Activated naive CD8-positive, alpha-beta T cell treated with anti-CD3 and anti-CD28 coated beads, Interleukin-2, amount 10 ng/mL, durations not matched to agents 7 days and 5 days (primary cell): ENCODE measurements at regions not wholly inside any gene's neighbourhood (a gene's known extent, or its start where the extent isn't known, plus 50 kb on each side); places are given as distances from the start of the nearest gene placed in this dataset.

ENCODE experiments used
- ATAC-seq: fragments of 150-1000 bp; cut with Tn5 transposase; one replicate; pipeline ENCODE4 v1.10.0; 2021; ENCODE audit warnings: low read depth, moderate library complexity
- POLR2A ChIA-PET: fragments of 350-600 bp; sonication (Branson Sonifier 250); formaldehyde crosslinking; loops from one replicate; lab custom pipeline; 2021; ENCODE audit warnings: antibody characterized with exemption; lab: Charles Lee
- DNase-seq: peaks from one replicate; pipeline ENCODE4 v3.0.0; 2021
- H3K27ac Mint-ChIP-seq: one replicate; pipeline ENCODE4 v1.8.0; 2022; ENCODE audit warnings: mild to moderate bottlenecking, mixed read lengths
- H3K27me3 Mint-ChIP-seq: one replicate; pipeline ENCODE4 v1.8.0; 2022; ENCODE audit warnings: mild to moderate bottlenecking, moderate library complexity, mixed read lengths
- H3K36me3 Mint-ChIP-seq: one replicate; pipeline ENCODE4 v1.8.0; 2021; ENCODE audit warnings: mild to moderate bottlenecking, mixed read lengths
- H3K4me1 Mint-ChIP-seq: one replicate; pipeline ENCODE4 v1.8.0; 2021; ENCODE audit warnings: mixed read lengths
- H3K4me3 Mint-ChIP-seq: one replicate; pipeline ENCODE4 v1.8.0; 2022; ENCODE audit warnings: mild to moderate bottlenecking, moderate library complexity, mixed read lengths
- H3K9me3 Mint-ChIP-seq: one replicate; pipeline ENCODE4 v1.8.0; 2021; ENCODE audit warnings: mixed read lengths

- no peaks in the 10 kb centered on the region for H3K36me3 Mint-ChIP-seq
- no peaks in the 10 kb centered on the region for H3K9me3 Mint-ChIP-seq
- POLR2A ChIA-PET, result no interaction called here
- H3K4me1 Mint-ChIP-seq, result no peaks in the 10 kb centered on the region
- no peaks in the 10 kb centered on the region for H3K27me3 Mint-ChIP-seq
- no peak for DNase-seq
- no peak overlapping the region for H3K4me3 Mint-ChIP-seq
- ATAC-seq, result no peak
- no peak overlapping the region for H3K27ac Mint-ChIP-seq
Measured at GRCh38 chr6:86010915-86011786, 368.5 kb upstream of the SYNCRIP start.

GRCh38 chr6:85997206-85997605, 354.5 kb upstream of the SYNCRIP start:
- H3K4me3 Mint-ChIP-seq, result no peak overlapping the region
- no peaks in the 10 kb centered on the region for H3K27me3 Mint-ChIP-seq
- DNase-seq (no peak), ATAC-seq (no peak)
- peaks cover 2% of the 10 kb centered on the region for H3K9me3 Mint-ChIP-seq
- POLR2A ChIA-PET, result no interaction called here
- H3K27ac Mint-ChIP-seq, result no peak overlapping the region
- H3K36me3 Mint-ChIP-seq, result no peaks in the 10 kb centered on the region
- no peaks in the 10 kb centered on the region for H3K4me1 Mint-ChIP-seq

- no peaks in the 10 kb centered on the region for H3K4me1 Mint-ChIP-seq
- no peak overlapping the region for H3K27ac Mint-ChIP-seq
- DNase-seq (no peak), ATAC-seq (no peak)
- H3K36me3 Mint-ChIP-seq, result no peaks in the 10 kb centered on the region
- peaks cover 2% of the 10 kb centered on the region for H3K9me3 Mint-ChIP-seq
- no peak overlapping the region for H3K4me3 Mint-ChIP-seq
- no peaks in the 10 kb centered on the region for H3K27me3 Mint-ChIP-seq
- POLR2A ChIA-PET, result no interaction called here
Measured at GRCh38 chr6:85996034-85996375, 353.3 kb upstream of the SYNCRIP start.

DNA sequence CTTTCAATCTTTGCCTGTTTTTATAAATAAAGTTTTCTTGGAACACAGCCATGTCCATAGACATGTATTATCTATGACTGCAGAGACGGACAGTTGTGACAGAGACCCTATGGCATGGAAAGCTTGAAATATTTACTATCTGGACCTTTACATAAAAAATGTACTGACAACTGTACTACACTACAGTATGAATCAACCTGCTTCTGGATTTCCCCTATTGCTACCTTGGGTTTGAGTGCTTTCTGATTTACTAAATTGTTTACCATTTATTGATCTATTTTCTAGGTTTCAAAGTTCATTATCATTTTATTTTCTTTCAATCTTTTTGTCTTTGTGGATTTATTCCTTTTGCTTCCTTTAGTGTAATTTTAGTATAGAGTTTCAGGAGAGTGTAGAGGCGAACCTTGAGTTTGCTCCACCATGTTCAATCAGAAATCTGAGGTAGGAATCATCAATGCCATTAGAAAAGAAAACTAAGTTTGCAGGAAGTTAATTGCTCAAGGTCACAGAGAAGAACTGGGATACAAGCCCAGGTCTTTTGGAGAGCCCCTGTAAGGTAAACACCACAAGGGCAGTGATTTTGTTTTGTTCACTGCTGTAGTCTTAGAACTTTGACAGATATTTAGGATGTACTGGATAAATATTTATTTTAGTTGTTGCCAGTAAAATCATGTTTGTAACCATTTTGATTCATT, 352.8 kb upstream of the SYNCRIP start:
- no peaks in the 10 kb centered on the region for H3K36me3 Mint-ChIP-seq

GRCh38 chr6:85986681-85987080, 344.0 kb upstream of the SYNCRIP start:
- Mint-ChIP-seq H3K9me3 (peaks cover 13% of the 10 kb centered on the region), H3K27ac (no peak overlapping the region), H3K36me3 (no peaks in the 10 kb centered on the region), H3K4me3 (no peak overlapping the region), H3K4me1 (no peaks in the 10 kb centered on the region), H3K27me3 (no peaks in the 10 kb centered on the region)
- no peak for ATAC-seq
- POLR2A ChIA-PET, result no interaction called here
- DNase-seq, result no peak

More for the DNA sequence above, 352.8 kb upstream of the SYNCRIP start:
- POLR2A ChIA-PET, result no interaction called here
- no peaks in the 10 kb centered on the region for H3K4me1 Mint-ChIP-seq
- no peak for DNase-seq
- H3K27me3 Mint-ChIP-seq, result no peaks in the 10 kb centered on the region
- no peak overlapping the region for H3K27ac Mint-ChIP-seq
- no peak overlapping the region for H3K4me3 Mint-ChIP-seq
- peaks cover 2% of the 10 kb centered on the region for H3K9me3 Mint-ChIP-seq
- no peak for ATAC-seq

- POLR2A ChIA-PET, result no interaction called here
- DNase-seq (no peak), ATAC-seq (no peak)
- Mint-ChIP-seq H3K27me3 (no peaks in the 10 kb centered on the region), H3K27ac (no peak overlapping the region), H3K4me1 (no peaks in the 10 kb centered on the region), H3K36me3 (no peaks in the 10 kb centered on the region), H3K9me3 (peaks cover 8% of the 10 kb centered on the region), H3K4me3 (no peak overlapping the region)
Measured at GRCh38 chr6:85983032-85983659, 340.5 kb upstream of the SYNCRIP start.

DNA sequence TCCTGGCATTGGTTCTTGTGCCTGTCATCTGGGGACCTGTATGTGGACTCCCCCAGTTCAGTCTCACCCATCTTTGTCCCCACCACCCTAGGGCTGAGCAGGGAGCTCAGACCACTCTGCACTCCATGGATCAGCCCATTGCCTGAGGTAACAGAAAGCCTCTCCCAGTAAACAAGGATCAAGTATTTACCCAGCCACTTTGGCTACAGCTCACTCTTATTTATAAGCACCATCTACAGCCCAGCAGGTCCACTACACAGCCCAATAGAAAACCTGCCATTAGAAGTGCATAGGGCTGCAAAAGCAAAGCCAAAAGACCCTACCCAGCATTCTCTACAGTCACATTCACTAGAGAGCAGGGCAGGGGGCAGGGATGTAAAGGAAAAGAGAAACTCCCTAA, 335.0 kb upstream of the SYNCRIP start:
- H3K36me3 Mint-ChIP-seq, result no peaks in the 10 kb centered on the region
- ATAC-seq, result no peak
- no peaks in the 10 kb centered on the region for H3K27me3 Mint-ChIP-seq
- H3K9me3 Mint-ChIP-seq, result no peaks in the 10 kb centered on the region
- no peaks in the 10 kb centered on the region for H3K4me1 Mint-ChIP-seq
- DNase-seq, result no peak
- no peak overlapping the region for H3K4me3 Mint-ChIP-seq
- no peak overlapping the region for H3K27ac Mint-ChIP-seq
- POLR2A ChIA-PET, result no interaction called here

GRCh38 chr6:85975957-85976356, 333.3 kb upstream of the SYNCRIP start:
- no peaks in the 10 kb centered on the region for H3K27me3 Mint-ChIP-seq
- H3K4me1 Mint-ChIP-seq, result no peaks in the 10 kb centered on the region
- ATAC-seq (no peak), DNase-seq (no peak)
- POLR2A ChIA-PET, result no interaction called here
- H3K9me3 Mint-ChIP-seq, result no peaks in the 10 kb centered on the region
- no peak overlapping the region for H3K27ac Mint-ChIP-seq
- no peaks in the 10 kb centered on the region for H3K36me3 Mint-ChIP-seq
- H3K4me3 Mint-ChIP-seq, result no peak overlapping the region

- Mint-ChIP-seq H3K27me3 (no peaks in the 10 kb centered on the region), H3K36me3 (no peaks in the 10 kb centered on the region), H3K4me3 (no peak overlapping the region), H3K4me1 (no peaks in the 10 kb centered on the region), H3K9me3 (no peaks in the 10 kb centered on the region), H3K27ac (no peak overlapping the region)
- POLR2A ChIA-PET, result no interaction called here
- ATAC-seq (no peak), DNase-seq (no peak)
Measured at GRCh38 chr6:85971238-85971637, 328.6 kb upstream of the SYNCRIP start.

- Mint-ChIP-seq H3K27ac (no peak overlapping the region), H3K4me1 (no peaks in the 10 kb centered on the region), H3K9me3 (no peaks in the 10 kb centered on the region), H3K36me3 (no peaks in the 10 kb centered on the region), H3K27me3 (peaks cover 2% of the 10 kb centered on the region), H3K4me3 (no peak overlapping the region)
- POLR2A ChIA-PET, result no interaction called here
- no peak for DNase-seq
- ATAC-seq, result no peak
Measured at GRCh38 chr6:85966828-85967227, 324.1 kb upstream of the SYNCRIP start.

- Mint-ChIP-seq H3K4me1 (no peaks in the 10 kb centered on the region), H3K36me3 (no peaks in the 10 kb centered on the region), H3K4me3 (no peak overlapping the region), H3K27ac (no peak overlapping the region), H3K27me3 (peaks cover 2% of the 10 kb centered on the region), H3K9me3 (peaks cover 3% of the 10 kb centered on the region)
- no peak for DNase-seq
- no peak for ATAC-seq
- POLR2A ChIA-PET, result no interaction called here
Measured at GRCh38 chr6:85961746-85962145, 319.1 kb upstream of the SYNCRIP start.

DNA sequence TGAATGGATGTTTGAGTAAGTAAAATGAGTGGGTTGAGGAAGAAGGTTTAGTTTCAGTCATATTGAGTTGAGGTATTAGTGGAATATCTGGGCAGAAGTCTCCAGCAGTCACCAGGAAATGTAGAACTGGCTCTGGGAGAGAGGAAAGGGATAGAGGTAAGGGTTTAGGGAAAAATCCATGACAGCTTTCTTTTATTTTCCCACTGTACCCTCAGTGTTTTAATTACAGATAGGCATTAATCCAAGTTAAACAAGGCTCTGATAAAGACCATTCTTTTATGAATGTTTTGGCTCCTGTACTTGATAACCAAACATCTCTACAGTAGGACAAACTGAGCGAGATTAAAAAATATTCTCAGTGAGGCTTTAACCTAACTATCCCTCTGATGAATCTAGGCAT, 318.4 kb upstream of the SYNCRIP start:
- no peaks in the 10 kb centered on the region for H3K36me3 Mint-ChIP-seq
- no peak for DNase-seq
- ATAC-seq, result no peak
- H3K4me1 Mint-ChIP-seq, result no peaks in the 10 kb centered on the region
- H3K27me3 Mint-ChIP-seq, result peaks cover 2% of the 10 kb centered on the region
- POLR2A ChIA-PET, result no interaction called here
- H3K9me3 Mint-ChIP-seq, result peaks cover 4% of the 10 kb centered on the region
- no peak overlapping the region for H3K4me3 Mint-ChIP-seq
- H3K27ac Mint-ChIP-seq, result no peak overlapping the region

- Mint-ChIP-seq H3K36me3 (no peaks in the 10 kb centered on the region), H3K4me1 (no peaks in the 10 kb centered on the region), H3K9me3 (peaks cover 2% of the 10 kb centered on the region), H3K27me3 (no peaks in the 10 kb centered on the region), H3K4me3 (no peak overlapping the region), H3K27ac (no peak overlapping the region)
- ATAC-seq, result no peak
- POLR2A ChIA-PET, result no interaction called here
- no peak for DNase-seq
Measured at GRCh38 chr6:85948481-85948880, 305.8 kb upstream of the SYNCRIP start.
